GM21717 (cell line): ENCODE measurements at regions not wholly inside any gene's neighbourhood (a gene's known extent, or its start where the extent isn't known, plus 50 kb on each side); places are given as distances from the start of the nearest gene placed in this dataset.

Source experiments
- ATAC-seq: cut with Tn5 transposase; IDR thresholded peaks from one replicate; pipeline ENCODE4 v1.9.1; 2021; ENCODE audit warnings: mild to moderate bottlenecking, moderate library complexity; ENCODE audit not compliant: unreplicated experiment

DNA sequence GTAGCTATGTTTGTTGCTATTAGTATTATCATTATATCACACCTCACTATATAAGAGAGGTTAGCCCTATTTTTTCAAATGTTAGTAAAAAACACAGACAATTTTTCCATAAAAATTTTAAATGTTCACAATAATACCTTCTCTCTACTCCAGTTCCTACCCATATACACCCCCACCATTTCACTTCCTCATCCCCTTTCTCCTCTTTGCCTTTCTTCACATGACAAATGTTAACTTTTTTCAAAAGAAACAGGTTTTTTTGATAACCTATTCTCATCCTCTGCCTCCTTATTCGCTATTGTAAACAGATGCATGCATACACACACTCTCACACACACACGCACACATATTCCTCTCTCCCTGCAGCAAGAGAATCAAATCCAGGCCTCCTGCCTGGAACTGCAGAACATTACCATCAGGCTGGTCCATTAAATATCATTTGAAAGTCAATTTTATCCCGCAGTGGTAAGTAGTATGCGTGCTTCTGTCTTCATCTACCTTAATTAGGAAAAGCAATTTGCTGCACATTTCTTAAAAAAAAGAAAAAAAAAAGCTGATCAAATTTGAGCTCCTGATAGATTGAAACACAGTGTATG is 55.5 kb downstream of the MID1IP1 start:
- no peak for ATAC-seq

DNA sequence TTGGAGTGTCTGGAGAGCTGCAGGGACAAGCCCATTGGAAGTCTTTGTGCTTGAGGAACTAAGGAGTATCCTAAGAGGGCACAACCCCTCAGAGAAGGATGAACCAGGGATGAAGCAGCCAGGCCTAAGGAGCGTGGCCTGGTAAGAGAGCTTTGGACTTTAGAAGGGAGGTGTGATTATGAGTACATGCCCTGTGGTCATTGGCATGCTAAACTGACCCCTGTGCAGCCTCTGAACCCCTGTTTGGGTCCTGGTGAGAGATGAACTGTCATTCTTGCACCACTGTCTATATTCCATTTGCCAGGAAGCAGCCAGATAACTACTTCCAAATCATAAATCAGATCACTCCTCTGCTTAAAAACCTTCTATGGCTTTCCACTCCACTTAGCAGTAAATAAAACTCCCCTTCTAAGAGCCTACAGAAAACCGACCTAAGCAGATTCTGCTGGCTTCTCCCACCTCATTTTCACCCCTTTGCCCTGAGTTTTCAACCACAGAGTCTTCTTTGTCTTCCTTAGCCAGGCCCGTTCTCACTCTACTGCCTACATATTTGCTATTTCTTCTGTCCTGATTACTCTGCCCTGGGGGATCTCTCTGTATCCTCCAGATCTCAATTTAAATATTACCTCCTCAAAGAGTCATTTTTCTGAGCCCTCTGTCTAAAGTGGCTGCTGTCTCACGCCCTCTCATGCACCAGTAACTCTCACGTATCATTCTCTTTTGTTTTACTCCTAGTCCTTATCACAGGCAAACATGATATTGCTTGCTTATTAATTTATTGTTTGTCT is 56.7 kb downstream of the MID1IP1 start:
- ATAC-seq = no peak

DNA sequence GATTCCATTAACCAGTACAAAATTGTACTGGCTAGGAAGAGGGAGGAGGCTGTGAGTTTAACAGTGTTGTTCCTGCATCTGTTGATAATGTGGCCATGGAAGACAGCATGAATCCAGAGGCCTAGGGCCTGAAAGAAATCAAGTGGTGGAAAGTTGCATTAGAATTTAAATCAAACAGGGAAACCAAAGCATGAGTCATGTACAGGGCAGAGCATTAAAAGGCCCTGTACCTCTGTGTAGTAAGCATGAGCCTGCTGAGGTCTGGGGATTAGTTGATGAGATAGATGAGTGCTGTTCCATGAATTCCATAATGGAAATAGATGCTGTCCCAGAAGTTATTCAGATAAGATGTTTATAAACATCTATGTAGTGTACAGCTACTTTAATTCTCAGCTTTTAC is 58.3 kb downstream of the MID1IP1 start:
- ATAC-seq = no peak

DNA sequence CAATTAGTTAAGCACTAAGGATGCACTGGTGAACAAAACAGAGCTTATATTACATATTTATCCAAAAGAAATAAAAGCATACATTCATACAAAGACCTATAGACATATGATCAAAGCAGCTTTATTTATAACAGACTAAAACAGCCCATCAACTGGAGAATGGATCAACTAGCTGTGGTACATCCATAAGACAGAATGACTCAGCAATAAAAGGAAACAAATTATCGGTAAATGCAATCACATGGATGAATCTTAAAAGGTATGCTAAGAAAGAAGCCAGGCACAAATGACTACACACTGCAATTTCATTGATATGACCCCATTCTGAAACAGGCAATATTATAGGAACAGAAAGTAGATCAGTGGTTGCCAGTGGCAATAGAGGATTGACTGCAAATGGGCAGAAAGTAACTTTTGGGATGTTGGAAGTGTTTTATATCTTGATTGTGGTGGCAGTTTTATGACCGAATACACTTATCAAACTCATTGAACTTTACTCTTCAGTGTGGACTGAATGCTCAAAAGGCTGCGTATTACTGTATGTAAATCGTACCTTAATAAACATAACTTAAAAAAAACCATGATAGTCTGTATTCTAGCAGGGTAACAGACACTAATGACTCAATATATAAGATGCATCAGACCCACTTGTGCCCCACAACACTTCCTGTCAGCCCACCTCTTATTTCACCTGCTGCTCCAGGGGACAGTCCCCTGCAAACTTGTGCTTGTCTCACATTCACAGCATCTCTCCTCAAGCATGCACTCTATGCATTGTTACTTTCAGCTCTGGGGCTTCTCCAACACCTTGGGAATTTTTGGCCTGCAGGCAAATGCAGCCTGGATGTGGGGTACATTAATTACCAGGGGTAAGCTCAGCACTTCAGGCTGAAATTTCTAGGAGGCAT is 59.1 kb downstream of the MID1IP1 start:
- no peak for ATAC-seq

DNA sequence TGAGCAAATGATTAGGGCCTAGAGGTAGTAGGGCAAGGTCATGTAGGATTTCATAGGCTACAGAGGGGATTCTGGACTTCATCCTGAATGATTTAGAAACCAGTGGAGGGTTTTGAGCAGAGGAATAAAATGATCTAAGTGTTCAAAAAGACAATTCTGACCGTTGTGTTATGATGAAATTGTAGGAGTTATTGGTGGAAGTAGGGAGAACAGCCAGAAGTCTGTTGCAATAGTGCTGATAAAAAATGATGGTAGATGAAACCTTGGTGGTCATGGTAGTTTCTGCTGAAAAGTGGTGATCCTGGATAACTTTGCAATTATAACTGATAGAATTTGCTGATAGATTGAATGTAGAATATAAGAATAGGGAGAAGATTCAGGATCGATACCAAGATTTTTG is 60.2 kb downstream of the MID1IP1 start:
- ATAC-seq = no peak

DNA sequence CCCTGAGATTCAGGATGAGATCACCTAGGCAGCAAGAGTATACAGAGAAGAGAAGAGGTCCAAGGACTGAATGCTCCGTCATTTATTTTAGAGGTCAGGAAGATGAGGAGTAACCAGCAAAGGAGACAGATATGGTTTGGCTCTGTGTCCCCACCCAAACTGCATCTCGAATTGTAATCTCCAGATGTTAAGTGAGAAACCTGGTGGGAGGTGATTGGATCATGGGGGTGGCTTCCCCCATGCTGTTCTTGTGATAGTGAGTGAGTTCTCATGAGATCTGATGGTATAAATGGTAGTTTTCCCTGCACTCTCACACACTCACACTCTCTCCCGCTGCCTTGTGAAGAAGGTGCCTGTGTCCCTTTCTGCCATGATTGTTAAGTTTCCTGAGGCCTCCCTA is 60.8 kb downstream of the MID1IP1 start:
- ATAC-seq = no peak

DNA sequence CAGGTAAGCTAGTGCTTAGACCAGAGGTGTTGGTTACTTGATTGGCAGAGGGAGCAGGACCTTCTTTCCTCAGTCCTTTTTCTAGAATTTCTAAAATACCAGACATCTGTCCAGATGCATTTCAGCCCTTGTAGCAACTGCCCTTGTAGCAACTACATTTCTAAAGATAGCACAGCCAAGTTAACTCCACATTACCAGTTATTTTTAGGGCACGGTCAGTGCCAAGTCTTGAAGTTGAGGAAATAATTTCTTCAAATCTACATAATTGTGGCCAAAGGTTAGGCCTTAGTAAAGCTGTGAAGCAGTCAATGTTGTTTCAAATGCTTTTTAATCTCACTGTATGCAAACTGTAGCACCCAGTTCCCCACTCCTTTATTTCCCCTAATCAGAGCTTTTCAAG is 62.9 kb downstream of the MID1IP1 start:
- ATAC-seq = no peak

DNA sequence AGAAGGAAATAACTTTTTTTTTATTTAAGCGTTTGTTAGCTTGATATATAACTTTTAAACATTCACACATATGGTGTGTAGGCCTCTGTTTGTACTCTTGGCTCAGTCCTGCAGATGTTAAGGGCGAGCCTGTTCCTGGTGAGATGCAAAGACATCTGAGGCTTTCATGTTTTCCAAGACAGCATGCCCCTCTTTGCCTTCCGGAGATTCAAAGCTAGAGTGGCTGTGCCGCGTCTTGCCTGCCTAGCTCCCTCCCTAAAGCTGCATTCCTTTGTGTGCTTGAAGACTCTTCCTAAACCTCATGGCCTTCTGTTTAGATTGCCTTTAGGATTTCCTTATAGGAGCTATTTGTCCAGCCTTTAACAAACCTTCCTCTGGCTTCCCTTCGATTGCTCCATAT is 67.1 kb downstream of the MID1IP1 start:
- no peak for ATAC-seq

DNA sequence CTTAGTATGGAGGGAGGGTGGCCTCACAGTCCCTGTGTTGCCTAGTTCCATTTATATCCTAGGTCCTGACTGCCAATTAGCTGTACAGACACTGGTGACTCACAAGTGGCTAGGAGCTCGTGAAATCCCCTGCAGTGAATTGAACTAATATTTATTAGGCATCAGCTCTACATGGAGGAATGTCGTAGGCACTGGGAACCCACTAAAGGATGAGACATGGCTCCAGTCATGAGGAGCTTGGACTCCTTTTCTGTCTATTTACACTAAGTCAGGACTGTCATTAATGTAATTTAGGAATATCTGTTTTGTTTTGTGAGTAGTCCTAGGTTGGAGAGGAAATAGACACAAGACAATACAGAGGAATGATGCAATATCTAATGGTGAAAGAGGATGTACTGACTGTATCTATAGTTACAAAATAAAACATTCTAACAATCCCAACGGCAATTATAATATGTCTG is 67.7 kb downstream of the MID1IP1 start:
- ATAC-seq = no peak

DNA sequence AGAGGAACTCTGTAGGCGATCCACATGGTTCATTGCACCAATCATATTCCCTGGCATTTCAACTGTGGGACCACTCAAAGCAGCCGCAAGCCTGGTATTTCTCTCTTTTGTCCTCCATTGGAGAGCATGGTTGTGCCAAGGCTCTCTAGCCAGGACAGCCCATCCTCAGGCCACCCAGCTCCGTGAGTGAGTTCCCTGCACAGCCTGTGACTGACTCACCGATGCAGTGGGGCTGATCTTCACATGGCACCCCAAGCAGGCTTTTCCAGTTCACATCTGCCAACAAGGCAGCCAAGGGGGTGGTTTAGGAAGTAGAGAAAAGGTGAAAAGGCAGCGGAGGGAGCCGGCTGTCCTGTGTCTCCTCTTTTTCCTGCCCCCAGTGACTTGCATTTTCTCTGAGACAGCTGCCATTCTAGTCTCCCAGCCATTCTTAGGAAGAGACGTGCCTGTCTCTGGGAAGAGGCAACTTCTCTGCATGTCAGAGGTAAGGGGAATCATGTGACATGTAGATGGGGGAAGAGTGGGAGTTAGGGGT is 69.2 kb downstream of the MID1IP1 start:
- no peak for ATAC-seq

DNA sequence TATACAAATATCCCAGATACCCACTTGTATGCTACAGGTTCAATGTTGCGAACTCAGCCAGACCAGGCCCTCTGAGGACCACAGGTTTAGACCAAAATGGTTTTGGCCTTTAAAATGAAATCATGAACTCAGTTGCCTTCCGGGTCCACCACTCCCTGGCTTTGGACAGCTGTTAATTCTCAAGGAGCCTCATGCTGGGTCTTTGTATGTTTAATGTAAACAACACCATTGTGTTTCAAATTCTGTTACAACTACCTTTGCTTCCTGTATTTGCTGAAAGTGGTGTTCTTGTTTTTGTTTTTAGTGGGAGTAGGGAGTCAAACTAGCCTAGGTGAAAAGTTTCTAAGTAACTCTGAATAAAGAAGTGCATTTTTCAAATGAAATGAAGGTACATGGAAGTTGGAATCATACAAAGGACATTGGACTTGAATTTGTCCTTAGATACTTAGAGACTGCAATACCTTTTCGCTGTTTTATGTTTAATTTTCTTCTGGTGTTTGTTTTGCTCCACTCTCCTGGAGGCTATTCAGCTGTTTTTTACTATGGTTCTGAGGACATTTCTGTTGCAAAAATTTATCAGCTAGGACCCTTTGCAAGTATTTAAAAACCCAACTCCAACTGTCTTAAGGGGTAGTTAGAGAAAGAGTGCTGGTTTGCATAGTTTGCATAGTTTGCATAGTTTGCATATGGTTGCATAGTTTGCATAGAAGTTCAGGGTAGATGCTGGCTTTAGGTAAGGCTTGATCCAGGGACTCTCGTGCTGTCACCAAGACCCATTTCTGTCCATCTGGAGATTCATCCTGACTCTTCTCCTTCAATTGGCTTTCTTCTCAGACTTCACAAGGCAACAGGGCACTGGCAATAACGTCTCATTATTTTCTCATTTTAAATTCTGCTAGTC is 70.1 kb downstream of the MID1IP1 start:
- ATAC-seq = no peak

DNA sequence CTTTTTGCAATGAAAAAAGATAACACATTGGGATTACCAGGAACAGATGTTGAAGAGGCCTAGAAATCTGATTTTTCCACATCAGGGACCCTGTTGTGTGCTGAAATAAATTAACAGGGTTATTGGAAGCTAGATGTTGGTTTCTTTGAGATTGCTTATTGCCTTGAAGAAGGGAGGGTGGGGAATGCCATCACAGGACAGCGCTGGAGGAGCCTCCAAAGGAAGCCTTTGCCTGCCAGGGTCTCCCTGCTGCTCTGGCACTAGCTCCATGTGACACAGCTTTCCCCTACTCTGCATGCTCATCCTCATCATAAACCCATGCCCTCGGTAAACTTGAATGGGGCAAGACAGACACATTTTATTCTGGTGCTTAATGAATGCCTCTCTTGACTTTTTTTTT is 76.1 kb downstream of the MID1IP1 start:
- no peak for ATAC-seq

DNA sequence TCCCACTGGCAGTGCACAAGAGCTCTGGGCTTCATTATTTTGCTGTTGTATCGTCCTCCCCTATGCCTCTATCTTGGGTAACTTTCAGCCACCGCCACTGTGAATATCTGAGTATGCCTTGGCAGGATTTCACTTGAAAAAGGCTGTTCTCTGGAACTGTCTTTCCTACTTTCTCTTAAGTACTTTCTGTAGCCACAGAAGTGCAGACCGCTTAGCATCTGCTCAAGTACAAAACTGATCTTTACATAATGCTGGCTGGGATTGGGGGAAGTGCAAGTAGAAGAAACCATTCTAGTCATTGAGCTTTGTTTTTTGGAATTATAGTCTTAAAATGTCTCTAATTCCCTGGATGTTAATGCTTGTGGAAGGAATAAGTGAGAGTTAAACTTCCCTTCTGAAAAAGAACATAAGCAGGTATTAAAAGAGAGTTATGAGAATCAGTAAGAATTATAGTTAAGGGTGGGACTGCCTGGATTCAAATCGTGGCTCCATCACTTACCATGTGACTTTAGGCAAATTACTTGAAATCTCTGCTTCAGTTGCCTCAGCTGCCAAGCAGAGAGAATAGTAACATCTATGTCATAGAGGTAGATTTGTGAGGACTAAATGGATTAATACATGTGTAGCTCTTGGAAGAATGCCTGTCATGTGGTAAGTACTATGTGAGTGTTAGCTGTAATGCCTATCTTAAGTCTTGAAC is 77.5 kb downstream of the MID1IP1 start:
- ATAC-seq = no peak

DNA sequence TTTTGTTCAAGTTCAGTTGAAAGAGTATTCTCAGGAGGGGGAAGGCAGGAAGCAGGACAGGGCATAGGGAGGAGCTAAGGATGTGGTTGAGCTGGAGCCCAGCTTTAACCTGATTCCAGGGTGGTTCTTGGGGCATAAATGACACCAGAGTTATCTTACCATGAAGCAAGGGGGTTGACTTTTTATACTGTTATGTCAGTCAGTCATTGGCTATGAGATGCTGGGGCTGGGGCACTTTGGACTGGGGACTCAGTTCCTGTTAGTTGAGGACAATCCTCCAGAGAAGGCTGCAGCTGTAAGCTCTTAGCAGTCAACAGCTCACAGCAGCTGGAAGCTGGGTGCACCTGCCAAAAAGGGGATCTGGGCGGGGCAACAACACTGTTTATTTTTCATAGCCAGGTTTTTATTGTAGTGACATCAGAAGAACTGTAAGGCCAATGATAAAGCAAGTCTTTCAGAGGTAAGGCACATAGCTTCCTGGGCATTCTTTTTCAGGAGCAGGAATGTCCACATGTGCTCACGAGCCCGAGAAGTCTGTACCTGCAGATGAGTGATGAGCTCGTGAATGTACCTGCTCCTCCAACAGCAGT is 78.5 kb downstream of the MID1IP1 start:
- no peak for ATAC-seq

DNA sequence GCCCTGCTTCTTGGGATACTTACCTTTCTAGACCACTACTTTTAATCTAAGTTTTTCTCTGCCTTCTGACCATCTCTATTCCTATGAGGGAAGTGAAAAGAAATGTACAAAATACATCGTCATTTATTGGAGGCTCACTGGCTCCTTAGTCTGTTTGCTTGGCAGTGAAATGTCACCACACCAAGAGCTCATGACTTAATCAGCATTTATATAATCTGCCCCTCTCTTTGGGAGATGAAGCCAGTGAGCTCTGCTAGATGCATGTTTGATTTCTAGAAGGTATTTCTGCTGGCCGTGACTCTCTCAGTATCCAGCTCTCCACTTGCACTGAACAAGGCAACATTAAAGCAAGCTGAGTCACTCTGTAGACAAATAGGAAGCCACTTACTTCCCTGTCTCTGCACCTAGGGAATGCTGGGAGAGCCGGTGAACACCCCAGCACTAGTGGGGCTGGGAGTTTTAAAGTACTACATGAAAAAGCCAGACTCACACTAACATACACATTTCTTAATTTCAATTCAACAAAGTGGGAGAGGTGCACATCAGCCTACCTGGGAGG is 79.1 kb downstream of the MID1IP1 start:
- no peak for ATAC-seq

DNA sequence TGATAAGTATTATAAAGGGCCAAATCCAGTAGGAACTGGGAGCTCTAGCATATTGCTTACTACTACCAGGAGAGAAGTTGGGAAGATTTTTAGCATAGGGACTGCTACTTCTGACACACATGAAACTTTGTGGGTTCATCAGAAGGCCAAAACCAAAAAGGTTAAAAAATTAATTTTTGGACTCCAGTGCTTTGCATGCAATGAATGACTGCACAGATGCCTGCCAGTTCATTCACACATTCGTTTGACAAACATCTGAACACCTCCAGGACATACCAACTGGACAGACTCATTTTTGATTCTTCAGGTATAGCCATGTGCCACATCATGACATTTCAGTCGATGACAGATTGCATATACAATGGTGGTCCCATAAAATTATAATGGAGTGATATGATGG is 79.8 kb downstream of the MID1IP1 start:
- no peak for ATAC-seq

DNA sequence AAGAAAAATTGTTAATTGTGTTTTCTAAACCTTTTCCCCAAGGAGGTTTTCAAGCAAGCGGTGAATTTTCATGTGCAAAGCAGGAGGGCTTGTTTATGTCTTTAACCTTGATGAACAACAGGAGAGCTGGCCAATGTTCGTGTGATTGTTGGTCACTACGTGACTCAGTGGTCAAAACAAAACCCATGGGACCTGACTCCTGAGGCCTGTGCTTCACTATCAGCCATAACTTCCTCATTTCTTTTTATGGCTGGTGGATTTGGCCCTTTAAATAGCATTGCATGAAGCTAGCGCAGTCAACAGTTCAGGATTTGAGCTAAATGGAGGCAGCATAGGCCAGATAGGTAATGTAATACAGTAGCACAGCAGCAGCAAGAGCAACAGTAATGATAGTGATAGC is 80.5 kb downstream of the MID1IP1 start:
- ATAC-seq = no peak

DNA sequence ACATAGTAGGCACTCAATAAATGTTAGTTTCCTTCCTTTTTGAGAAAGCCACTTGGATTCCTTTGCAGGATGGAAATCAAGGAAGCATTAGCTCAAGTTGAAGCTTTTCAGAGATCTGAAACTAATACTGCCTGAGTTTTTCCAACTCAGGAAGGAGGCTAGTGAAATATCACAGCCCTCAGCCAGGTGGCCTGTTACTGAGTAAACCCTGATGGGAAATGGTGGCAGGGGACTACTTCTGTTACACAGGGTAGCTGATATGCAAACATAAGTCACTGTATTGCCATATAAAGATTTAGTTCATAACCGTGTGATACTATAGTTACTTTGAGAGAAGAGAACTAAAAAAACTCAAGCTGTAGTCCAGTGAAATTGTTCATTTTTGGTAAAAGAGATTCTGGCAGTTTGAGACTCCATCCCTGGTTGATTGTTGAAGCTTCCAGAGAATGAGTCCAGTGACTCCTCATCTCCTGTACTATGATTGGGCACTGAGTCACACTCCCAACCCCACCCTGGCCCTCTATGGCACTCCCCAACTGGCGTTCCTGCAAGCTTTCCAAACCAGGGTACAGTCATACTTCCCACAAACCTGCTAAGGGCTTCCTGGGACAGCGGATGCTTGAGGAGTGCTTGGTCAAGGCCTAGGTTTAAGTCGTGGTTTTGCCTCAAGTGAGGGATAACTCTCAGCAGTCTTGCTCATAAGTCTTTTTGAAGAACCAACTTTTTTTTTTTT is 81.8 kb downstream of the MID1IP1 start:
- ATAC-seq = no peak
